ENCODE measurements at regions not wholly inside any gene's neighbourhood (a gene's known extent, or its start where the extent isn't known, plus 50 kb on each side); places are given as distances from the start of the nearest gene placed in this dataset.

DNA sequence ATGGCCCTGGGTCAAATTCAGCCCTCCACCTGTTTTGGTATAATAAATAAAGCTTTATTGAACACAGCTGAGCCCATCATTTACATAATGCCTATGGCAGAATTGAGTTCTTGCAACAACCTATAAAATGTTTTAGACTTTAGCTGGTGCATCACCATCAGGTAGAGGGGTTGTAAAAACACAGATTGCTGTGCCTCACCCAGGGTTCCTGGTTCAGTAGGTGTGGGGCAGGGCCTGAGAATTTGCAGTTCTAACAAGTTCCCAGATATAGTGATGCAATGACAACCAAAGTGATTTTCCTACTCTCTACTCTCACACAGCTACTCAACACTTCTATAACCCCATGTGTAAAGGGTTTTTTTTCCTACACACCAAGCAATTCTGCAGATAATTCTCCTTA lies 120.0 kb upstream of the EGFL6 start (continued):
- TF ChIP-seq, protein P1, sequence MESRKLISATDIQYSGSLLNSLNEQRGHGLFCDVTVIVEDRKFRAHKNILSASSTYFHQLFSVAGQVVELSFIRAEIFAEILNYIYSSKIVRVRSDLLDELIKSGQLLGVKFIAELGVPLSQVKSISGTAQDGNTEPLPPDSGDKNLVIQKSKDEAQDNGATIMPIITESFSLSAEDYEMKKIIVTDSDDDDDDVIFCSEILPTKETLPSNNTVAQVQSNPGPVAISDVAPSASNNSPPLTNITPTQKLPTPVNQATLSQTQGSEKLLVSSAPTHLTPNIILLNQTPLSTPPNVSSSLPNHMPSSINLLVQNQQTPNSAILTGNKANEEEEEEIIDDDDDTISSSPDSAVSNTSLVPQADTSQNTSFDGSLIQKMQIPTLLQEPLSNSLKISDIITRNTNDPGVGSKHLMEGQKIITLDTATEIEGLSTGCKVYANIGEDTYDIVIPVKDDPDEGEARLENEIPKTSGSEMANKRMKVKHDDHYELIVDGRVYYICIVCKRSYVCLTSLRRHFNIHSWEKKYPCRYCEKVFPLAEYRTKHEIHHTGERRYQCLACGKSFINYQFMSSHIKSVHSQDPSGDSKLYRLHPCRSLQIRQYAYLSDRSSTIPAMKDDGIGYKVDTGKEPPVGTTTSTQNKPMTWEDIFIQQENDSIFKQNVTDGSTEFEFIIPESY (IDR thresholded peaks at IDR 0.05) = no peak

DNA sequence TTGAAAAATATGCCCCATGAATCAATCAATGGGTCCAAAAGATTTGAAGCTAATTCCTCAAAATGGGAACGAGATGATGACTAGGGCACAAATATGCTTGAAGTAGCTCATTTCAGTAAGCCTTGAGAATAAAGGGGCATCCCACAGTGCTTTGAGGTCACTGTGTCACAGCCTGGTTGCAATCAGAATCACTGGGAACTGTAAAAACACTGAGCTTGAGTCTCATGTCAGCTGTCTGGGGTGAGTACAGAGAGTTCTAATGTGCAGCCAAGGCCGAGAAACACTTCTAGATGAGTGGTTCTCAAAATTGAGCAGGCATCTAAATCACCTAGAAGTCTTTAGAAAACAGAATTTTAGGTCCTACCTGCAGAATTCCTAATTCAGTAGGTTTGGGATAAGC lies 120.5 kb upstream of the EGFL6 start:
- no TSS peak for BruUV-seq (replicated peaks)
- FAIRE-seq = no peak
- RAD21 ChIA-PET (ENCODE audit: unreplicated experiment) = no interaction called here
- no peak for ATAC-seq
- no peak overlapping the region for H3K4me3 ChIP-seq
- SMC1A ChIA-PET (ENCODE audit: uncharacterized antibody, unreplicated experiment) = interaction anchor here (0.9 to 2.4 kb wide), 5 partner anchors 15 to 195 kb away, joined by 3 to 7 read pairs (median 3); no protein-coding TSS in a partner anchor
- no peak overlapping the region for H3K27ac ChIP-seq (ENCODE audit: control insufficient read depth, insufficient read depth)
- H3K27me3 ChIP-seq (replicated peaks in 1 of 2; ENCODE audit: control insufficient read depth in 2 of 2, insufficient read depth in 2 of 2, low read length in 1 of 2) = no peaks in the 10 kb centered on the region
- no peak overlapping the region for H2AFZ ChIP-seq (ENCODE audit: control insufficient read depth, low read depth, low read length)
- no peaks in the 10 kb centered on the region for H4K20me1 ChIP-seq (ENCODE audit: control insufficient read depth, insufficient read depth)
- H3K9me3 ChIP-seq (replicated peaks; ENCODE audit: control insufficient read depth, insufficient read depth, low read length) = no peaks in the 10 kb centered on the region; the same call in 2 of the 3 replicates
- POLR2A ChIA-PET = interaction anchor here (1.0 to 1.4 kb wide), 2 partner anchors 109 to 501 kb away, joined by 3 read pairs; no protein-coding TSS in a partner anchor
- no peak for DNase-seq (ENCODE audit: low read depth, low spot score)
- H3K4me1 ChIP-seq (ENCODE audit: control insufficient read depth, insufficient read depth, low read length) = no peaks in the 10 kb centered on the region
- WGBS (ENCODE audit: insufficient coverage, insufficient replicate concordance, low lambda C conversion rate, missing lambda C conversion rate) = 45% methylated on average over 2 of the region's 2 CpGs
- no peak overlapping the region for H3K4me2 ChIP-seq (ENCODE audit: control insufficient read depth, insufficient read depth)
- H3K9ac ChIP-seq (ENCODE audit: control insufficient read depth, insufficient read depth, low read length) = no peak overlapping the region
- CTCF ChIA-PET = interaction anchor here (1.2 to 1.5 kb wide), 3 partner anchors 25 to 502 kb away, joined by 3 to 4 read pairs (median 3); no protein-coding TSS in a partner anchor
- H3K79me2 ChIP-seq (ENCODE audit: control insufficient read depth, insufficient read depth, low read length) = no peaks in the 10 kb centered on the region
- H3K36me3 ChIP-seq (ENCODE audit: control insufficient read depth in 2 of 2, insufficient read depth in 2 of 2, low read length in 1 of 2) = no peaks in the 10 kb centered on the region
- intact Hi-C loops (cut with micrococcal nuclease; ENCODE audit: unreplicated experiment) = no loop called here
- in situ Hi-C loops (cut with MboI) = no loop called here
- TF ChIP-seq JUNB (IDR thresholded peaks at IDR 0.05) (no peak), EP300 (IDR thresholded peaks at IDR 0.05; ENCODE audit: borderline replicate concordance in 1 of 2, control insufficient read depth in 1 of 2, low read depth in 2 of 2, low read length in 2 of 2) (no peak), ZZZ3 (IDR thresholded peaks at IDR 0.05; ENCODE audit: control insufficient read depth, insufficient read length, low read depth) (no peak), RUNX3 (IDR thresholded peaks at IDR 0.05; ENCODE audit: low read length) (no peak), SREBF2 (IDR thresholded peaks at IDR 0.05; ENCODE audit: low read length) (no peak), NFYA (IDR thresholded peaks at IDR 0.05; ENCODE audit: borderline replicate concordance, low read depth, low read length) (no peak), FOXK2 (IDR thresholded peaks at IDR 0.05) (no peak), SPI1 (IDR thresholded peaks at IDR 0.05; ENCODE audit: borderline replicate concordance, insufficient read depth, low read depth, low read length) (no peak), YBX1 (IDR thresholded peaks at IDR 0.05) (no peak), ZNF384 (IDR thresholded peaks at IDR 0.05; ENCODE audit: borderline replicate concordance, low read depth, low read length) (no peak), RB1 (IDR thresholded peaks at IDR 0.05; ENCODE audit: borderline replicate concordance) (no peak), BCL11A (IDR thresholded peaks at IDR 0.05; ENCODE audit: low read depth, low read length) (no peak), LARP7 (IDR thresholded peaks at IDR 0.05) (no peak)
- TF ChIP-seq, protein P2, sequence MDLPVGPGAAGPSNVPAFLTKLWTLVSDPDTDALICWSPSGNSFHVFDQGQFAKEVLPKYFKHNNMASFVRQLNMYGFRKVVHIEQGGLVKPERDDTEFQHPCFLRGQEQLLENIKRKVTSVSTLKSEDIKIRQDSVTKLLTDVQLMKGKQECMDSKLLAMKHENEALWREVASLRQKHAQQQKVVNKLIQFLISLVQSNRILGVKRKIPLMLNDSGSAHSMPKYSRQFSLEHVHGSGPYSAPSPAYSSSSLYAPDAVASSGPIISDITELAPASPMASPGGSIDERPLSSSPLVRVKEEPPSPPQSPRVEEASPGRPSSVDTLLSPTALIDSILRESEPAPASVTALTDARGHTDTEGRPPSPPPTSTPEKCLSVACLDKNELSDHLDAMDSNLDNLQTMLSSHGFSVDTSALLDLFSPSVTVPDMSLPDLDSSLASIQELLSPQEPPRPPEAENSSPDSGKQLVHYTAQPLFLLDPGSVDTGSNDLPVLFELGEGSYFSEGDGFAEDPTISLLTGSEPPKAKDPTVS (IDR thresholded peaks at IDR 0.05; ENCODE audit: low read depth, low read length) = no peak
- TF ChIP-seq, protein P3, sequence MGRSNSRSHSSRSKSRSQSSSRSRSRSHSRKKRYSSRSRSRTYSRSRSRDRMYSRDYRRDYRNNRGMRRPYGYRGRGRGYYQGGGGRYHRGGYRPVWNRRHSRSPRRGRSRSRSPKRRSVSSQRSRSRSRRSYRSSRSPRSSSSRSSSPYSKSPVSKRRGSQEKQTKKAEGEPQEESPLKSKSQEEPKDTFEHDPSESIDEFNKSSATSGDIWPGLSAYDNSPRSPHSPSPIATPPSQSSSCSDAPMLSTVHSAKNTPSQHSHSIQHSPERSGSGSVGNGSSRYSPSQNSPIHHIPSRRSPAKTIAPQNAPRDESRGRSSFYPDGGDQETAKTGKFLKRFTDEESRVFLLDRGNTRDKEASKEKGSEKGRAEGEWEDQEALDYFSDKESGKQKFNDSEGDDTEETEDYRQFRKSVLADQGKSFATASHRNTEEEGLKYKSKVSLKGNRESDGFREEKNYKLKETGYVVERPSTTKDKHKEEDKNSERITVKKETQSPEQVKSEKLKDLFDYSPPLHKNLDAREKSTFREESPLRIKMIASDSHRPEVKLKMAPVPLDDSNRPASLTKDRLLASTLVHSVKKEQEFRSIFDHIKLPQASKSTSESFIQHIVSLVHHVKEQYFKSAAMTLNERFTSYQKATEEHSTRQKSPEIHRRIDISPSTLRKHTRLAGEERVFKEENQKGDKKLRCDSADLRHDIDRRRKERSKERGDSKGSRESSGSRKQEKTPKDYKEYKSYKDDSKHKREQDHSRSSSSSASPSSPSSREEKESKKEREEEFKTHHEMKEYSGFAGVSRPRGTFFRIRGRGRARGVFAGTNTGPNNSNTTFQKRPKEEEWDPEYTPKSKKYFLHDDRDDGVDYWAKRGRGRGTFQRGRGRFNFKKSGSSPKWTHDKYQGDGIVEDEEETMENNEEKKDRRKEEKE (IDR thresholded peaks at IDR 0.05) = no peak
- TF ChIP-seq, protein P4, sequence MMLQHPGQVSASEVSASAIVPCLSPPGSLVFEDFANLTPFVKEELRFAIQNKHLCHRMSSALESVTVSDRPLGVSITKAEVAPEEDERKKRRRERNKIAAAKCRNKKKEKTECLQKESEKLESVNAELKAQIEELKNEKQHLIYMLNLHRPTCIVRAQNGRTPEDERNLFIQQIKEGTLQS (IDR thresholded peaks at IDR 0.05; ENCODE audit: borderline replicate concordance, extremely low read depth, low read depth, low read length) = no peak
